ENCODE measurements at regions not wholly inside any gene's neighbourhood (a gene's known extent, or its start where the extent isn't known, plus 50 kb on each side); places are given as distances from the start of the nearest gene placed in this dataset.

- Histone ChIP-seq H4K20me1 (ENCODE audit: control insufficient read depth, insufficient read depth) (no peaks in the 10 kb centered on the region), H3K9ac (ENCODE audit: control insufficient read depth, insufficient read depth, low read length) (no peak overlapping the region), H3K36me3 (ENCODE audit: control insufficient read depth in 2 of 2, insufficient read depth in 2 of 2, low read length in 1 of 2) (no peaks in the 10 kb centered on the region), H3K27ac (ENCODE audit: control insufficient read depth, insufficient read depth) (no peak overlapping the region), H2AFZ (ENCODE audit: control insufficient read depth, low read depth, low read length) (no peak overlapping the region), H3K9me3 (replicated peaks; ENCODE audit: control insufficient read depth, insufficient read depth, low read length) (no peaks in the 10 kb centered on the region), H3K4me2 (ENCODE audit: control insufficient read depth, insufficient read depth) (no peak overlapping the region), H3K4me3 (no peak overlapping the region), H3K4me1 (ENCODE audit: control insufficient read depth, insufficient read depth, low read length) (no peaks in the 10 kb centered on the region), H3K27me3 (replicated peaks in 1 of 2; ENCODE audit: control insufficient read depth in 2 of 2, insufficient read depth in 2 of 2, low read length in 1 of 2) (no peaks in the 10 kb centered on the region), H3K79me2 (ENCODE audit: control insufficient read depth, insufficient read depth, low read length) (no peaks in the 10 kb centered on the region)
- BruUV-seq (replicated peaks) = no TSS peak
- DNase-seq (ENCODE audit: low read depth, low spot score) (no peak), FAIRE-seq (no peak), ATAC-seq (no peak)
- in situ Hi-C loops (cut with MboI) (no loop called here), intact Hi-C loops (cut with micrococcal nuclease; ENCODE audit: unreplicated experiment) (no loop called here)
- WGBS (ENCODE audit: insufficient coverage, insufficient replicate concordance, low lambda C conversion rate, missing lambda C conversion rate) = 13% methylated on average over 2 of the region's 2 CpGs
- CTCF ChIA-PET = interaction anchor here (0.7 kb wide), 1 partner anchor 358 kb away, joined by 3 read pairs; no protein-coding TSS in a partner anchor
- POLR2A ChIA-PET = no interaction called here
- SMC1A ChIA-PET (ENCODE audit: uncharacterized antibody, unreplicated experiment) = no interaction called here
- RAD21 ChIA-PET (ENCODE audit: unreplicated experiment) = no interaction called here
- TF ChIP-seq TCF3 (IDR thresholded peaks at IDR 0.05; ENCODE audit: borderline replicate concordance, insufficient read depth, low read depth, low read length) = no peak
- TF ChIP-seq BRCA1 (IDR thresholded peaks at IDR 0.05; ENCODE audit: low read depth, low read length) = no peak
- no peak for TF ChIP-seq TCF7 (IDR thresholded peaks at IDR 0.05; ENCODE audit: borderline replicate concordance)
- TF ChIP-seq MTA3 (IDR thresholded peaks at IDR 0.05; ENCODE audit: borderline replicate concordance, low read length) = no peak
- TF ChIP-seq FOXK2 (IDR thresholded peaks at IDR 0.05) = no peak
- TF ChIP-seq RAD21 (IDR thresholded peaks at IDR 0.05; ENCODE audit: insufficient read depth, low read depth, low read length) = no peak
- TF ChIP-seq EED (IDR thresholded peaks at IDR 0.05; ENCODE audit: low read depth) = no peak
- TF ChIP-seq RELA (IDR thresholded peaks at IDR 0.05; ENCODE audit: borderline replicate concordance, partially characterized antibody) = no peak
- TF ChIP-seq BMI1 (IDR thresholded peaks at IDR 0.05; ENCODE audit: borderline replicate concordance) = no peak
Observed at GRCh38 chr2:225289659-225290058, 109.9 kb upstream of the NYAP2 start.

DNA sequence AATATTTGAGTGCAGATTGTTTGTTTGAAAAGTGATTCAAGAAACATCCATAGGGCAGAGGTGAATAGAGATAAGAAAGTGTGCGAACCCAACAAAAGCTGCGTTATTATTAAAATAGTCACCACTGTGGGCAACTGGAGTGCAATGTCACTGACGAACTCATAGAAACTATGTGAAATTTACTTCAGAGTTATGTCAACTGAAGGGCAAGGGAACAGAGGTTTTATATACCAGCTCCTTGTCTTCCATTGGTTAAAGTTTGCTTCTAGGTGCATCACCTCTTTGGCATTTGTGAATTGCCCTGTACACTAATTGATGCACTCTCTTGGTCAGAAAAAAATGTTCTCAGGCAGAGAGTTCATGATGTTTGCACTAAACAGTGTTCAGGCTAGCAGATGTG is 110.5 kb upstream of the NYAP2 start:
- no peak overlapping the region for H2AFZ ChIP-seq (ENCODE audit: control insufficient read depth, low read depth, low read length)
- H3K9me3 ChIP-seq (replicated peaks; ENCODE audit: control insufficient read depth, insufficient read depth, low read length) = no peaks in the 10 kb centered on the region
- DNase-seq (ENCODE audit: low read depth, low spot score) (no peak), ATAC-seq (no peak), FAIRE-seq (no peak)
- H3K79me2 ChIP-seq (ENCODE audit: control insufficient read depth, insufficient read depth, low read length) = no peaks in the 10 kb centered on the region
- H3K4me1 ChIP-seq (ENCODE audit: control insufficient read depth, insufficient read depth, low read length) = no peaks in the 10 kb centered on the region
- no peak overlapping the region for H3K27ac ChIP-seq (ENCODE audit: control insufficient read depth, insufficient read depth)
- 30% methylated on average over 3 of the region's 3 CpGs for WGBS (ENCODE audit: insufficient coverage, insufficient replicate concordance, low lambda C conversion rate, missing lambda C conversion rate)
- in situ Hi-C loops (cut with MboI) = no loop called here
- ChIA-PET CTCF (interaction anchor here (1.2 kb wide), 1 partner anchor 25 kb away, joined by 3 read pairs; no protein-coding TSS in a partner anchor), SMC1A (ENCODE audit: uncharacterized antibody, unreplicated experiment) (no interaction called here), RAD21 (ENCODE audit: unreplicated experiment) (no interaction called here), POLR2A (no interaction called here)
- no peak overlapping the region for H3K4me3 ChIP-seq
- no peaks in the 10 kb centered on the region for H4K20me1 ChIP-seq (ENCODE audit: control insufficient read depth, insufficient read depth)
- no peaks in the 10 kb centered on the region for H3K27me3 ChIP-seq (replicated peaks in 1 of 2; ENCODE audit: control insufficient read depth in 2 of 2, insufficient read depth in 2 of 2, low read length in 1 of 2)
- BruUV-seq (replicated peaks) = no TSS peak
- no peak overlapping the region for H3K9ac ChIP-seq (ENCODE audit: control insufficient read depth, insufficient read depth, low read length)
- no peaks in the 10 kb centered on the region for H3K36me3 ChIP-seq (ENCODE audit: control insufficient read depth in 2 of 2, insufficient read depth in 2 of 2, low read length in 1 of 2)
- H3K4me2 ChIP-seq (ENCODE audit: control insufficient read depth, insufficient read depth) = no peak overlapping the region
- intact Hi-C loops (cut with micrococcal nuclease; ENCODE audit: unreplicated experiment) = no loop called here
- TF ChIP-seq IKZF2 (IDR thresholded peaks at IDR 0.05) (no peak), ATF3 (IDR thresholded peaks at IDR 0.05; ENCODE audit: borderline replicate concordance, extremely low read depth, low read depth, low read length) (no peak), REST (IDR thresholded peaks at IDR 0.05; ENCODE audit: low read depth, low read length) (no peak), MYC (IDR thresholded peaks at IDR 0.05; ENCODE audit: insufficient read depth, insufficient read length, insufficient replicate concordance, low read length, severe bottlenecking) (no peak), CHD4 (IDR thresholded peaks at IDR 0.05) (no peak)
- TF ChIP-seq, protein P1, sequence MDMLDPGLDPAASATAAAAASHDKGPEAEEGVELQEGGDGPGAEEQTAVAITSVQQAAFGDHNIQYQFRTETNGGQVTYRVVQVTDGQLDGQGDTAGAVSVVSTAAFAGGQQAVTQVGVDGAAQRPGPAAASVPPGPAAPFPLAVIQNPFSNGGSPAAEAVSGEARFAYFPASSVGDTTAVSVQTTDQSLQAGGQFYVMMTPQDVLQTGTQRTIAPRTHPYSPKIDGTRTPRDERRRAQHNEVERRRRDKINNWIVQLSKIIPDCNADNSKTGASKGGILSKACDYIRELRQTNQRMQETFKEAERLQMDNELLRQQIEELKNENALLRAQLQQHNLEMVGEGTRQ (IDR thresholded peaks at IDR 0.05; ENCODE audit: borderline replicate concordance, low read depth, low read length) = no peak
